Subcutaneous abdominal adipose tissue (tissue), 5 donors: ENCODE measurements at regions not wholly inside any gene's neighbourhood (a gene's known extent, or its start where the extent isn't known, plus 50 kb on each side); places are given as distances from the start of the nearest gene placed in this dataset.

Experiments
- H3K27ac ChIP-seq: one replicate; pipeline ENCODE4 v1.7.0; 2013; ENCODE audit warnings: low read depth, mild to moderate bottlenecking, inconsistent platforms, low read length, moderate library complexity
- H3K27me3 ChIP-seq, 5 donors: one replicate each; pipeline ENCODE4 v1.7.0; 2013; ENCODE audit warnings: low read length in 5 of 5, inconsistent platforms in 1 of 5; ENCODE audit not compliant: control insufficient read depth in 5 of 5, insufficient read depth in 4 of 5
- H3K36me3 ChIP-seq, 5 donors: one replicate each; pipeline ENCODE4 v1.7.0; 2013; ENCODE audit warnings: low read length in 5 of 5; ENCODE audit not compliant: control insufficient read depth in 5 of 5, insufficient read depth in 5 of 5
- H3K4me1 ChIP-seq, 5 donors: one replicate each; pipeline ENCODE4 v1.7.0; 2013; ENCODE audit warnings: low read length in 5 of 5, mild to moderate bottlenecking in 3 of 5, moderate library complexity in 1 of 5; ENCODE audit not compliant: control insufficient read depth in 5 of 5, insufficient read depth in 5 of 5
- H3K4me3 ChIP-seq, 5 donors: one replicate each; pipeline ENCODE4 v1.7.0; 2013; ENCODE audit warnings: low read length in 5 of 5, low read depth in 1 of 5
- H3K9ac ChIP-seq, 5 donors: one replicate each; pipeline ENCODE4 v1.7.0; 2013; ENCODE audit warnings: low read length in 5 of 5, mild to moderate bottlenecking in 4 of 5, moderate library complexity in 3 of 5
- H3K9me3 ChIP-seq, 5 donors: one replicate each; pipeline ENCODE4 v1.7.0; 2013; ENCODE audit warnings: low read length in 5 of 5; ENCODE audit not compliant: control insufficient read depth in 5 of 5
- donor health status: healthy.
- donor health status: healthy.
- donor health status: healthy.
- donor health status: healthy.
- donor health status: healthy.

GRCh38 chr20:16205507-16205906 lies 367.7 kb downstream of the KIF16B start:
- no peak overlapping the region for H3K4me3 ChIP-seq
- H3K36me3 ChIP-seq: no peaks in the 10 kb centered on the region
- H3K9ac ChIP-seq: no peak overlapping the region
- H3K4me1 ChIP-seq: peaks cover 0 to 18% (median 4%) of the 10 kb centered on the region in 5 donors
- no peaks in the 10 kb centered on the region for H3K9me3 ChIP-seq
- H3K27ac ChIP-seq: no peak overlapping the region
- H3K27me3 ChIP-seq: no peaks in the 10 kb centered on the region

GRCh38 chr20:16203096-16203495 lies 370.2 kb downstream of the KIF16B start:
- Histone ChIP-seq H3K27me3 (no peaks in the 10 kb centered on the region), H3K4me1 (peaks cover 0 to 18% (median 4%) of the 10 kb centered on the region in 5 donors)

GRCh38 chr20:16201191-16201590 lies 372.1 kb downstream of the KIF16B start:
- Histone ChIP-seq H3K9ac (no peak overlapping the region), H3K36me3 (no peaks in the 10 kb centered on the region), H3K4me1 (peaks cover 0 to 18% (median 4%) of the 10 kb centered on the region in 5 donors), H3K9me3 (peaks cover 0 to 6% (median 5%) of the 10 kb centered on the region in 5 donors), H3K27me3 (no peaks in the 10 kb centered on the region), H3K27ac (no peak overlapping the region), H3K4me3 (no peak overlapping the region)

More at GRCh38 chr20:16203096-16203495, 370.2 kb downstream of the KIF16B start:
- Histone ChIP-seq H3K9ac (no peak overlapping the region), H3K4me3 (no peak overlapping the region), H3K9me3 (peaks cover 0 to 6% (median 5%) of the 10 kb centered on the region in 5 donors), H3K36me3 (no peaks in the 10 kb centered on the region), H3K27ac (no peak overlapping the region)

GRCh38 chr20:16197696-16198095 lies 375.6 kb downstream of the KIF16B start:
- H3K27me3 ChIP-seq: no peaks in the 10 kb centered on the region
- no peak overlapping the region for H3K27ac ChIP-seq
- peaks cover 0 to 6% (median 5%) of the 10 kb centered on the region in 5 donors for H3K9me3 ChIP-seq
- no peak overlapping the region for H3K9ac ChIP-seq
- H3K4me3 ChIP-seq: no peak overlapping the region
- no peaks in the 10 kb centered on the region for H3K4me1 ChIP-seq
- no peaks in the 10 kb centered on the region for H3K36me3 ChIP-seq

GRCh38 chr20:16195671-16196070 lies 377.6 kb downstream of the KIF16B start:
- no peak overlapping the region for H3K4me3 ChIP-seq
- H3K27ac ChIP-seq: no peak overlapping the region
- H3K9ac ChIP-seq: no peak overlapping the region
- peaks cover 0 to 6% (median 5%) of the 10 kb centered on the region in 5 donors for H3K9me3 ChIP-seq
- H3K4me1 ChIP-seq: no peaks in the 10 kb centered on the region
- no peaks in the 10 kb centered on the region for H3K36me3 ChIP-seq
- no peaks in the 10 kb centered on the region for H3K27me3 ChIP-seq

GRCh38 chr20:16194617-16195360 lies 378.5 kb downstream of the KIF16B start:
- no peak overlapping the region for H3K27ac ChIP-seq
- no peak overlapping the region for H3K4me3 ChIP-seq
- peaks cover 0 to 6% (median 5%) of the 10 kb centered on the region in 5 donors for H3K9me3 ChIP-seq
- H3K4me1 ChIP-seq: peaks cover 0 to under 1% (median 0%) of the 10 kb centered on the region in 5 donors
- no peak overlapping the region for H3K9ac ChIP-seq
- H3K27me3 ChIP-seq: no peaks in the 10 kb centered on the region
- no peaks in the 10 kb centered on the region for H3K36me3 ChIP-seq

- H3K27me3 ChIP-seq: no peaks in the 10 kb centered on the region
- H3K4me3 ChIP-seq: no peak overlapping the region
- H3K9me3 ChIP-seq: peaks cover 0 to 14% (median 9%) of the 10 kb centered on the region in 5 donors
Measured at GRCh38 chr20:16191496-16191895, 381.8 kb downstream of the KIF16B start.

GRCh38 chr20:16189371-16189770 lies 383.9 kb downstream of the KIF16B start:
- Histone ChIP-seq H3K4me1 (peaks cover 0 to 14% (median 11%) of the 10 kb centered on the region in 5 donors), H3K36me3 (no peaks in the 10 kb centered on the region)

More at GRCh38 chr20:16191496-16191895, 381.8 kb downstream of the KIF16B start:
- no peak overlapping the region for H3K27ac ChIP-seq
- no peak overlapping the region for H3K9ac ChIP-seq
- peaks cover 0 to 14% (median 11%) of the 10 kb centered on the region in 5 donors for H3K4me1 ChIP-seq
- no peaks in the 10 kb centered on the region for H3K36me3 ChIP-seq

GRCh38 chr20:16187956-16188616 lies 385.2 kb downstream of the KIF16B start:
- Histone ChIP-seq H3K4me3 (no peak overlapping the region), H3K9me3 (peaks cover 0 to 14% (median 9%) of the 10 kb centered on the region in 5 donors), H3K9ac (no peak overlapping the region), H3K27me3 (no peaks in the 10 kb centered on the region), H3K4me1 (peaks cover 0 to 14% (median 11%) of the 10 kb centered on the region in 5 donors), H3K27ac (no peak overlapping the region), H3K36me3 (no peaks in the 10 kb centered on the region)

More at GRCh38 chr20:16189371-16189770, 383.9 kb downstream of the KIF16B start:
- Histone ChIP-seq H3K9me3 (peaks cover 0 to 14% (median 9%) of the 10 kb centered on the region in 5 donors), H3K4me3 (no peak overlapping the region), H3K27ac (no peak overlapping the region), H3K27me3 (no peaks in the 10 kb centered on the region), H3K9ac (no peak overlapping the region)

GRCh38 chr20:16179919-16180318 lies 393.3 kb downstream of the KIF16B start:
- no peaks in the 10 kb centered on the region for H3K4me1 ChIP-seq
- H3K36me3 ChIP-seq: no peaks in the 10 kb centered on the region

More at GRCh38 chr20:16179919-16180318, 393.3 kb downstream of the KIF16B start:
- H3K9ac ChIP-seq: no peak overlapping the region
- peaks cover 0 to 9% (median 6%) of the 10 kb centered on the region in 5 donors for H3K9me3 ChIP-seq
- H3K27me3 ChIP-seq: no peaks in the 10 kb centered on the region
- H3K4me3 ChIP-seq: no peak overlapping the region
- no peak overlapping the region for H3K27ac ChIP-seq
